ENCODE measurements at regions not wholly inside any gene's neighbourhood (a gene's known extent, or its start where the extent isn't known, plus 50 kb on each side); places are given as distances from the start of the nearest gene placed in this dataset.
A peak's percentile ranks its signal among the peaks of the same experiment; 100 is the strongest.
"Not testable (repeated sequence)": the region's sequence is repeated elsewhere in the genome, so short reads cannot be mapped to it uniquely, and the experiment has no call there.

DNA sequence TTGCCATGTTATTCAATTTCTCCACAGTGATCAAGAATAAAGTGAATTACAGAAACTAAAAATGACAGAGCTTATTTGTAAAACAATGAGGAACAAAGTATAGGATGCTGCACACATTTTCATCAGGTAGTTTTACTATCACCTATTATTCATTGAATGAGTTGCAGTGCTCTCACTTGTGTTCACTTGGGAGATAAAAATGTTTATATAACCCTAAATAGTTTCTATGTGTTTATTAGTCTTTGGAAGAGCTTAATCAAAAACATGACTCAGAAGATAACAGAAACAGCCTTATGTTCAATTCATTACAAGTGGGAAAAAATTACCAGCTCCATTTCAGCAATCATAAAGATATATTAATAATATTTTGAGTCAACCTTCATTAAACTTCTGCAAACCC lies 796.2 kb downstream of the SLITRK1 start:
- DNase-seq = no peak

- DNase-seq = peak; percentile 58
Measured at GRCh38 chr13:83085186-83085900, 796.9 kb downstream of the SLITRK1 start.

GRCh38 chr13:83077499-83077898 lies 804.8 kb downstream of the SLITRK1 start:
- DNase-seq = no peak

DNA sequence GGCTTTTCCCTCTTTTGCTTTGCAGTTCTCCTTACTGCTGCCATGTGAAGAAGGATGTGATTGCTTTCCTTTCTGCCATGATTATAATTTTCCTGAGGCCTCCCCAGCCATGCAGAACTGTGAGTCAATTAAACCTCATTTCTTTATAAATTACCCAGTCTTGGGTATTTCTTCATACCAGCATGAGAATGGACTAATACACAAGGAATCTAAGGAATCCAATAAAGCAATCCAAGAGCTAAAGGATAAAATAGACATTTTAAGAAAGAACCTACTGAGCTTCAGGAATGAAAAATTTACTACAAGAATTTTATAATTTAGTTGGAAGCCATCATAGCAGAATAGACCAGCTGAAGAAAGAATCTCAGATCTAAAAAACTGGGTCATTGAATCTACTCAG lies 808.3 kb downstream of the SLITRK1 start:
- peak; percentile 60 for DNase-seq

- peak; percentile 75 for DNase-seq
Measured at GRCh38 chr13:83065108-83065507, 817.2 kb downstream of the SLITRK1 start.

DNA sequence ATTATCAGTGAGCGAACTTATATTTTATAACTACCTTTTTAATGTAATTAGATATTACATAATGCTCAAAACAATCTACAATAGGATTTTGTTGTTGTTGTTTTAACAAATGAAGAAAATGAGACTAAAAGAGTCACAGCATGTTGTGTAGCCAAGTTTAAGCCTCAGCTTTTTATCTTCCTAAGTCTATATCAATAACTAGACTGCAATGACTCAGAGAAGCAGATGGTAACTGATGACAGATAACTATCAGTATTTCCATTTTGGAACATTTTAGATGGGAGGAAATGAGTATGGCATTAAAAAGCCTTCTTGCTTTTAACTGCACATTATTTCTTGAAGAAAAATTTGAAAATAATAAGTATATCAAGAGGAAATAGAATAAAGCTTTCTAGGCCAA lies 825.2 kb downstream of the SLITRK1 start:
- peak; percentile 55 for DNase-seq

DNA sequence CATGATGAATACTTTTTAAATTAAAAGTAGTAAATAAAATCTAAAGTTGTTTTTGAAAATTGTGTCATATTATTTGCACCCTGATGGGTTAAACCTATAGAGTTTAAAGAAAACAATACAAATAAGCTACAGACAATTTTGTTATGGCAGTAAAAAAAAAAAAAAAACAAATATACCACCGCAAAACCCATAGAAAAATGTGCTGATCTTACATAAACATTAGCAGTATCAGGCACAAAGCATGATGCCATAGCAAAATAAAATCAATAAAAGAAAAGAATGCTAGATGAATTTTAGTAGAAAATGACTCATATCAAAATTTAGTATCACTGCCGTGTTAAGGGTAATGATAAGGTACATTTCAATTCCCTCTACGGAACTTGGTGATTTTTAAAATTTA lies 826.0 kb downstream of the SLITRK1 start:
- no peak for DNase-seq

DNA sequence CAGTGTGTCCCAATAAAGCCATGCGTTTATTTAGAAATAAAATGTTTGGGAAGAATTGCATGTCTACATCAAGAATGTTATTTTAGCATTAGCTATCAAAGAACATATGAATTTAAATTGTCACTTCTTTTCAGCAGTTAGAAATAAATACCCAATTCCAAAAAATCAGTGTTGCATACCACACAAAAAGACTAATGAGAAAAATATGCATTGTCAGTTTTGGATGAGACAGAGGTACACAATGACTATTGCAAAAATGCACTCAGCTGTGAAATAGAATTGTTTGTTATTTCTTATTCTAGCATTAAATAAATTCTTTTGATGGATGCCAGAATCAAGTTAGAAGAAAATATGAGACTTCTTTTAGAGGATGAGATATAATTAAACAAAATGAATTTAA lies 833.9 kb downstream of the SLITRK1 start:
- DNase-seq = peak; percentile 46

- no peak for DNase-seq
Measured at GRCh38 chr13:83024955-83025594, 857.2 kb downstream of the SLITRK1 start.

- no peak for DNase-seq
Measured at GRCh38 chr13:83024232-83024631, 858.0 kb downstream of the SLITRK1 start.

- DNase-seq = no peak
Measured at GRCh38 chr13:83019986-83020385, 862.3 kb downstream of the SLITRK1 start.

DNA sequence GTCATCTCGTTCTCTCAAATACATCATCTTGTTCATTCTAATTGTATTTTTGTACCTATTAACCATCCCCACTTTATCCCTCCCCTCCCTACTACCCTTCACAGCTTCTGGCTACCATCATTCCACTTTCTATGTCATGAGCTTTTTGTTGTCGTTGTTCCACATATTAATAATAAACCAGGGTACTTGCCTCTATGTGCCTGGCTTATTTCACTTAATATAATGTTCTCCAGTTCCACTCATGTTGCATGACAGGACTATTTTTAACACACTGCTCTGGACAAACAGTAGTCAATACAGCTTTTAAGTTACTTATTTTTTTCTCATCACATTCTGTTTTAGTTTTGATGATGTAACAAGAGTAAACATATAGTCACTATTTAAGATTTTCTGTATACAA lies 872.3 kb downstream of the SLITRK1 start:
- no peak for DNase-seq

GRCh38 chr13:83008212-83008929 lies 873.9 kb downstream of the SLITRK1 start:
- DNase-seq = peak; percentile 9

DNA sequence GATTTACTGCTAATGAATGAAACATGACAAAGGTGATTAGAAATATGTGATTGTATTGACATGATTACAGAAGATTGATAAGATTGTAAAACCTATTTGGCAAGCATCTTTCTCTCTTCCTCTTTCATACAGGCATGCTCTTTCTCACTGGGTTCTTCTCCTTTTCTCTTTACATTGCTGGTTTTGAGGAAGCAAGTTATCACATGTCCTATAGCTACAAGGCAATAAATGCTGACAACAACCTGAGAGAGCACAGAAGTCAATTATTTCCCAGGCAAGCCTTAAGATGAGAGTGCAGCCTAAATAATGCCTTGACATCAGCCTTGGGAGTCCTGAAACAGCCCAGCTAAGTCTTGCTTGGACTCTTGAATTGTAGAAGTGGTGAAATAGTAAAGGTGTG lies 875.0 kb downstream of the SLITRK1 start:
- no peak for DNase-seq

- no peak for DNase-seq
Measured at GRCh38 chr13:83003185-83003584, 879.1 kb downstream of the SLITRK1 start.

GRCh38 chr13:82993417-82993816 lies 888.9 kb downstream of the SLITRK1 start:
- DNase-seq = no peak

DNA sequence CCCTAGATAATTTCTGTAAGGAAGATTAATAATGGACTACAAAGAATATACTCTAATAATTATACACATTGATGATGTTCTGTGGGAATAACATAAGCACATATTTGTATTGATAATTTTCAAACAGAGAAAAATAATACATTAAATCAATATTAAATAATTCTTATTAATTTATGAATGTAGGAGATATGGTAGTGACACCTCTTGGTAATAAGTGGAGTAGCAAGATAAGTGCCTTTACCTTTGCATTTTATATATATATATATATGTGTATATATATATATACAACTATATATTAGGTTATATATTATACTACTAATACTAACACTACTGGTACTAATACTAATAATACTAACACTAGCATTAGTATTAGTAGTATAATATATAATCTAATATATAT lies 905.8 kb downstream of the SLITRK1 start:
- DNase-seq = peak; percentile 29

GRCh38 chr13:82963226-82964099 lies 918.8 kb downstream of the SLITRK1 start:
- DNase-seq = peak; percentile 48

- no peak for DNase-seq
Measured at GRCh38 chr13:82962397-82962796, 919.9 kb downstream of the SLITRK1 start.

GRCh38 chr13:82961757-82962156 lies 920.5 kb downstream of the SLITRK1 start:
- no peak for DNase-seq

DNA sequence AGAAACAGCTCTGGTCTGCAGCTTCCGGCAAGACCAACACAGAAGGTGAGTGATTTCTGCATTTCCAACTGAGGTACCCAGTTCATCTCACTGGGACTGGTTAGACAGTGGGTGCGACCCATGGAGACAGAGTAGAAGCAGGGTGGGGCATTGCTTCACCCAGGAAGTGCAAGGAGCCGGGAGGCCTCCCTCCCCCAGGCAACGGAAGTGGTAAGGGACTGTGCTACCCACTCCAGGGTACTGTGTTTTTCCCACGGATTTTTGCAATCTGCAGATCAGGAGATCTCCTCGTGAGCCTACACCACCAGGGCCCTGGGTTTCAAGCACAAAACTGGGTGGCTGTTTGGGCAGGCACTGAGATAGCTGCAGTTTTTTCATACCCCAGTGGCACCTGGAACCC lies 929.9 kb downstream of the SLITRK1 start:
- DNase-seq = not testable (repeated sequence)

GRCh38 chr13:82947683-82948082 lies 934.6 kb downstream of the SLITRK1 start:
- peak; percentile 33 for DNase-seq

DNA sequence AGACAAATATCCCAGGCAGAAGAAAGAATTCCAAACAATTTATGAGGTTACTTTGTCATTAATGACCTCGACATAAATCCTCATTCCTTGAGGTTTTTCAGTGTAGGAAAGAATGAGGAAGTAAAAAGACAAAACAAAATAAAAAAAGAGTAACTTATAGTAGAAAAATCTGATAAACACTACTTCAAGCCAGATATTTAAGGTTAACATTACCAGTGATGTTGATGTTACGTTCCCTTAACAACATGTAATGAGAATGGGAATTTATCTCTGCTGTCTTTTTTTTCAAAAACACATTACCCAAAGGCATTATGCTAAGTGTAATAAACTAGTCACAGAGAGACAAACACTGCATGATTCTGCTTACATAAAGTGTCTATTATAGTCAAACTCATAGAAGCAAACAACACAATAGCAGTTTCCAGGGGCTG lies 935.1 kb downstream of the SLITRK1 start:
- DNase-seq = peak; percentile 40

Measured in HCEC 1CT (cell line).